DOHH2 (cell line): ENCODE measurements at regions not wholly inside any gene's neighbourhood (a gene's known extent, or its start where the extent isn't known, plus 50 kb on each side); places are given as distances from the start of the nearest gene placed in this dataset.

Source experiments
- H3F3A ChIP-seq: fragments of 200-600 bp; sonication (generic), shearing (Covaris generic); 2 replicates; pipeline ENCODE4 v1.6.0; 2016; ENCODE audit warnings: antibody characterized with exemption, mild to moderate bottlenecking; ENCODE audit not compliant: control insufficient read depth, insufficient read depth
- H3K27ac ChIP-seq: fragments of 200-600 bp; sonication (generic); 2 replicates; pipeline ENCODE4 v1.5.1; 2014; ENCODE audit warnings: low read depth, mild to moderate bottlenecking, low read length, moderate library complexity
- H3K27me3 ChIP-seq: fragments of 200-600 bp; sonication (generic); 2 replicates; pipeline ENCODE4 v1.6.1; 2014; ENCODE audit warnings: mild to moderate bottlenecking, low read length, mixed read lengths; ENCODE audit not compliant: control insufficient read depth
- H3K36me3 ChIP-seq: fragments of 200-600 bp; sonication (generic); 2 replicates; pipeline ENCODE4 v1.6.1; 2014; ENCODE audit warnings: mild to moderate bottlenecking, low read length, moderate library complexity, mixed read lengths; ENCODE audit not compliant: control insufficient read depth
- H3K4me1 ChIP-seq: fragments of 200-600 bp; sonication (generic); 2 replicates; pipeline ENCODE4 v1.6.1; 2014; ENCODE audit warnings: mild to moderate bottlenecking, low read length, mixed read lengths; ENCODE audit not compliant: control insufficient read depth
- H3K4me2 ChIP-seq: fragments of 200-600 bp; sonication (generic); 2 replicates; pipeline ENCODE4 v1.6.0; 2014; ENCODE audit warnings: mild to moderate bottlenecking, low read length, moderate library complexity
- H3K4me3 ChIP-seq: fragments of 200-600 bp; sonication (generic); 2 replicates; pipeline ENCODE4 v1.5.1; 2014; ENCODE audit warnings: mild to moderate bottlenecking, low read length, mixed read lengths
- H3K79me2 ChIP-seq: fragments of 200-600 bp; sonication (generic); 2 replicates; pipeline ENCODE4 v1.6.1; 2014; ENCODE audit warnings: mild to moderate bottlenecking, low read length, mixed read lengths; ENCODE audit not compliant: control insufficient read depth
- H3K9me2 ChIP-seq: fragments of 200-600 bp; sonication (generic); replicated peaks from 2 replicates; pipeline ENCODE4 v1.6.1; 2014; ENCODE audit warnings: mild to moderate bottlenecking, low read length, mixed read lengths; ENCODE audit not compliant: control insufficient read depth
- H3K9me3 ChIP-seq: fragments of 200-600 bp; sonication (generic); 2 replicates; pipeline ENCODE4 v1.6.1; 2014; ENCODE audit warnings: antibody characterized with exemption, low read length, mixed read lengths; ENCODE audit not compliant: control insufficient read depth, insufficient read depth
- H4K20me1 ChIP-seq: fragments of 200-600 bp; sonication (generic); 2 replicates; pipeline ENCODE4 v1.6.0; 2014; ENCODE audit warnings: low read depth, mild to moderate bottlenecking, antibody characterized with exemption, low read length, moderate library complexity; ENCODE audit not compliant: control insufficient read depth, insufficient read depth
- EZH2phosphoT487 ChIP-seq: fragments of 200-600 bp; sonication (generic); IDR thresholded peaks from 2 replicates; pipeline ENCODE4 v1.6.1; 2017; ENCODE audit warnings: borderline replicate concordance, mild to moderate bottlenecking, antibody characterized with exemption, low read length, moderate library complexity, mixed read lengths
- TF ChIP-seq, protein P1 (sequence below): fragments of 200-600 bp; sonication (generic); IDR thresholded peaks from one replicate; pipeline ENCODE4 v1.5.1; 2014; ENCODE audit warnings: antibody characterized with exemption, mild to moderate bottlenecking, low read depth, low read length; ENCODE audit not compliant: poor library complexity, severe bottlenecking

- no peaks in the 10 kb centered on the region for H3K36me3 ChIP-seq
- no peaks in the 10 kb centered on the region for H4K20me1 ChIP-seq
- no peak overlapping the region for H3K27ac ChIP-seq
- H3K9me3 ChIP-seq, result no peaks in the 10 kb centered on the region
- H3K4me1 ChIP-seq, result no peaks in the 10 kb centered on the region
- no peak overlapping the region for H3K4me2 ChIP-seq
- peaks cover 13% of the 10 kb centered on the region for H3K27me3 ChIP-seq
- no peak overlapping the region for H3K4me3 ChIP-seq
- H3K9me2 ChIP-seq, result no peaks in the 10 kb centered on the region
- H3F3A ChIP-seq, result no peaks in the 10 kb centered on the region
- TF ChIP-seq EZH2phosphoT487, result no peak
- TF ChIP-seq, protein P1, sequence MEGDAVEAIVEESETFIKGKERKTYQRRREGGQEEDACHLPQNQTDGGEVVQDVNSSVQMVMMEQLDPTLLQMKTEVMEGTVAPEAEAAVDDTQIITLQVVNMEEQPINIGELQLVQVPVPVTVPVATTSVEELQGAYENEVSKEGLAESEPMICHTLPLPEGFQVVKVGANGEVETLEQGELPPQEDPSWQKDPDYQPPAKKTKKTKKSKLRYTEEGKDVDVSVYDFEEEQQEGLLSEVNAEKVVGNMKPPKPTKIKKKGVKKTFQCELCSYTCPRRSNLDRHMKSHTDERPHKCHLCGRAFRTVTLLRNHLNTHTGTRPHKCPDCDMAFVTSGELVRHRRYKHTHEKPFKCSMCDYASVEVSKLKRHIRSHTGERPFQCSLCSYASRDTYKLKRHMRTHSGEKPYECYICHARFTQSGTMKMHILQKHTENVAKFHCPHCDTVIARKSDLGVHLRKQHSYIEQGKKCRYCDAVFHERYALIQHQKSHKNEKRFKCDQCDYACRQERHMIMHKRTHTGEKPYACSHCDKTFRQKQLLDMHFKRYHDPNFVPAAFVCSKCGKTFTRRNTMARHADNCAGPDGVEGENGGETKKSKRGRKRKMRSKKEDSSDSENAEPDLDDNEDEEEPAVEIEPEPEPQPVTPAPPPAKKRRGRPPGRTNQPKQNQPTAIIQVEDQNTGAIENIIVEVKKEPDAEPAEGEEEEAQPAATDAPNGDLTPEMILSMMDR, result no peak
- H3K79me2 ChIP-seq, result no peaks in the 10 kb centered on the region
Observed at GRCh38 chr6:792662-793061, 99.7 kb upstream of the EXOC2 start.

DNA sequence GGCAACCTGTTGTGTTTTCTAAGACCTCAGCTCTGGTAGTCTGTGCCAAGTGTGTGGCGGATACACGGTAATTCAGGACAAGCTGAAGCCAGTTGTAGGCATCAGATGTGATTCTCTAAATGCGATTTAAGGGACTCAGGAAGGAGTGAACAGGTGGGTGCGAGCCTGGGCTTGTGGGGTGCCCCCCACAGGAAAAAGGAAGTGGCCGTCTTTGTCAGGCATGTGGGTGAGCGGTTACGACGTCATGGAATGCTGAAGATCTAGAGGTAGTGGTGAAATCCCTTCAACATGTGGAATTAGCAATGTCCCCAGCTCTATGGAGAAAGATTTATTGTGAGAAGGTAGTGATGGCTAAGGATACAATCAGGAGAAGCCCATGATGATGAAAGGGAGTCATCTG, 95.1 kb upstream of the EXOC2 start:
- Histone ChIP-seq H3K79me2 (no peaks in the 10 kb centered on the region), H3K4me1 (no peaks in the 10 kb centered on the region), H3K4me2 (no peak overlapping the region), H3K4me3 (no peak overlapping the region), H3K9me3 (no peaks in the 10 kb centered on the region), H3K36me3 (no peaks in the 10 kb centered on the region), H3F3A (no peaks in the 10 kb centered on the region), H3K9me2 (no peaks in the 10 kb centered on the region), H3K27me3 (no peaks in the 10 kb centered on the region), H3K27ac (no peak overlapping the region), H4K20me1 (no peaks in the 10 kb centered on the region)
- TF ChIP-seq, protein P1, result no peak
- no peak for TF ChIP-seq EZH2phosphoT487

DNA sequence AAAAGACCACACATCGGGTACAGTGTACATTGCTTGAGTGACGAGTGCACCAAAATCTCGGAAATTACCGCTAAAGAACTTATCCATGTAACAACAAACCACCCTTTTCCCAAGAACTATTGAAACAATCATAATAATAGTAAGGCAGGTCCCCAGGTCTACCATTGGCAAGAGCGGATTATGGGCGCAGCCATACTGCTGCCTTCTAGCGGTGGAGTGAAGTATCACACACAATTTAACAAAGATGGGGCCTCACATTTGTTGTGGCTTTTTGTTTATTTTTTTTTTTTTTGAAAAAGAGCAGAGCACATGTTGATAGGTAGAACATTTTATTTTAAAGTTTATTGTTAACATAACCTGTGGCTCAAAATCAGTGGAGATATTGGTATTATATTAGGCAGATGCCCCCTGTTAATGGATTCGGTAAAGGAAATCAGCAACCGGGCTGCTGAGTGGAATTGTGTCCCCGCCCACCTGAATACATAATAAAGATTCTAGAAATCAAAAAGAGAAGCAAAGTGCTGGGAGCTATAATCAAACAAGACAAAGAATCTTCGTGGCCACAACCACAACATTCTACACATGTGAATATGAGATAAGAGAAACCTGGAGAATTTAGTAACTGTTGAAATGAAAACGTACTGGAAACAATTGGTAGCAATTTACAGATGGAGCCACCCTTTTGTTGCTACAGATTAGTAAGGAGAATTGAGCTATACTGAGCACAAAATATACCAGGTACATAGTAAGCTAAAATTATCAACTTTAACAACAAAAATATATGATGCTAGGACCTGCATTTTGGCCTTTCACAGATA, 94.2 kb upstream of the EXOC2 start:
- H3K27me3 ChIP-seq, result no peaks in the 10 kb centered on the region
- H3K36me3 ChIP-seq, result no peaks in the 10 kb centered on the region
- H3K9me2 ChIP-seq, result no peaks in the 10 kb centered on the region
- H3K79me2 ChIP-seq, result no peaks in the 10 kb centered on the region
- TF ChIP-seq, protein P1, result peak; percentile 75
- TF ChIP-seq EZH2phosphoT487, result no peak
- no peak overlapping the region for H3K27ac ChIP-seq
- H3K4me3 ChIP-seq, result no peak overlapping the region
- H3K4me1 ChIP-seq, result no peaks in the 10 kb centered on the region
- H3K4me2 ChIP-seq, result no peak overlapping the region
- no peaks in the 10 kb centered on the region for H4K20me1 ChIP-seq
- H3K9me3 ChIP-seq, result no peaks in the 10 kb centered on the region
- no peaks in the 10 kb centered on the region for H3F3A ChIP-seq
